Mucosa of stomach (tissue), 1 donor: ENCODE measurements at regions not wholly inside any gene's neighbourhood (a gene's known extent, or its start where the extent isn't known, plus 50 kb on each side); places are given as distances from the start of the nearest gene placed in this dataset.

Source experiments
- H3K27me3 ChIP-seq: one replicate; pipeline ENCODE4 v1.7.0; 2013; ENCODE audit warnings: mild to moderate bottlenecking, low read length; ENCODE audit not compliant: control insufficient read depth, insufficient read depth
- H3K36me3 ChIP-seq: one replicate; pipeline ENCODE4 v1.7.0; 2013; ENCODE audit warnings: low read length; ENCODE audit not compliant: control insufficient read depth, insufficient read depth
- H3K4me1 ChIP-seq: one replicate; pipeline ENCODE4 v1.7.0; 2013; ENCODE audit warnings: mild to moderate bottlenecking, low read length; ENCODE audit not compliant: control insufficient read depth, insufficient read depth
- H3K4me3 ChIP-seq: one replicate; pipeline ENCODE4 v1.7.0; 2013; ENCODE audit warnings: low read length
- H3K9ac ChIP-seq: one replicate; pipeline ENCODE4 v1.7.0; 2013; ENCODE audit warnings: mild to moderate bottlenecking, low read length, moderate library complexity
- H3K9me3 ChIP-seq: one replicate; pipeline ENCODE4 v1.7.0; 2013; ENCODE audit warnings: mild to moderate bottlenecking, low read length, moderate library complexity; ENCODE audit not compliant: control insufficient read depth
- donor health status: Pancreatic carcinoma.

GRCh38 chr4:179768996-179769395, 2326.8 kb upstream of the AGA start:
- Histone ChIP-seq H3K4me3 (no peak overlapping the region), H3K9me3 (no peaks in the 10 kb centered on the region), H3K27me3 (no peaks in the 10 kb centered on the region), H3K9ac (no peak overlapping the region), H3K4me1 (no peaks in the 10 kb centered on the region), H3K36me3 (no peaks in the 10 kb centered on the region)

DNA sequence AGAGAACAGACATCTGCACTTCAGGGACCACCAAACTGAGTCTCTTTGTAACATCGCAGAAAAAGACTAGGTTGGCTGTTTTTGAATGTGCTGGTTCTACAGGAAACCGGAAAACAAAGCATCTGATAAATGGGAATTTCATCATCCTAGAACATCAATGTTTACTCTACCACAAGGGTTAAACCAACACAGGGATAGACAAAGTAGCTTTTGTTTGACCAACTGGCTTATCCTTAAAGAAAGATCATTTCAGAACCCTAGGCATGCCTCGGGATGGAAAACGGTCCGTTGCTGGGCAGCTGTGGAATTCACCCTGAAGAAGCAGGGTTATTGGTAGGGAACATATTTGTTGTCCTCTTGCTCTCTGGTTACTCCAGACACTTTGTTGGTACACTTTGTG, 2355.5 kb upstream of the AGA start:
- Histone ChIP-seq H3K27me3 (no peaks in the 10 kb centered on the region), H3K36me3 (no peaks in the 10 kb centered on the region), H3K9ac (no peak overlapping the region), H3K9me3 (no peaks in the 10 kb centered on the region), H3K4me3 (no peak overlapping the region), H3K4me1 (no peaks in the 10 kb centered on the region)

GRCh38 chr4:179803857-179804256, 2361.6 kb upstream of the AGA start:
- Histone ChIP-seq H3K4me1 (no peaks in the 10 kb centered on the region), H3K4me3 (no peak overlapping the region), H3K36me3 (no peaks in the 10 kb centered on the region), H3K27me3 (no peaks in the 10 kb centered on the region), H3K9me3 (no peaks in the 10 kb centered on the region), H3K9ac (no peak overlapping the region)

DNA sequence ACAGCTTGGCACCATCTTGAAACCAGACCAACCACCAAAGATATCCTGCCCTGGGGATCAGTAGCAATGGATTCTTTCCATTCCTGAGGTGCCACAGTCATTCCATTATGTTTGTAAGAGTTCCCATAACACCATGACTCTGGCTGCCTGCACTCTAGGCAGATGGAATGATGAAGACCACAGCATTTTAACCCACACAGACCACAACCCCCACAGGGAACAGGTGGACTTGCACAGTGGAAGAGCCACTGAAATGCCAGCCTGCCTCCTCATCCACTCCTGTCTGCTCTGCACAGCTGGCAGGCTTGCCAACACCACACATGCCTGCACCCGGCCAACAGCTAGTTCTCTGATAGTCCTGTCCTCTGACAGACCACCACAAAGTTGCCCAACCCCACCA, 2362.2 kb upstream of the AGA start:
- Histone ChIP-seq H3K9me3 (no peaks in the 10 kb centered on the region), H3K4me1 (no peaks in the 10 kb centered on the region), H3K9ac (no peak overlapping the region), H3K4me3 (no peak overlapping the region), H3K27me3 (no peaks in the 10 kb centered on the region), H3K36me3 (no peaks in the 10 kb centered on the region)

DNA sequence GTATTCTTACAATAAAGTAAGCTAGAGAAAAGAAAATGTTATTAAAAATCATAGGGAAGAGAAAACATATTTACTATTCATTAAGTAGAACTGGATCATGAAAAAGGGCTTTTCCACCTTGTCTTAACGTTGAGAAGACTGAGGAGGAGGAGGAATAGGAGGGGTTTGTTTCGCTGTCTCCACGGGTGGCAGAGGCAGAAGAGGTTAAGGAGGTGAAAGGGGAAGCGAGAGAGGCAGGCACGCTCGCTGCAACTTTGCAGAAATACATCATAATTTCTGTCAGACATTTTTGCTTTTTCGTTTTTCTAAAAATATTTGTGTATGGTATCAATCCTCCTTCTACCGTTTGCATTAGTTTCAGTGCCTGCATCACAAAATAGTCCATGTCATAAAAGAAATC, 2375.1 kb upstream of the AGA start:
- H3K9me3 ChIP-seq: no peaks in the 10 kb centered on the region
- no peaks in the 10 kb centered on the region for H3K4me1 ChIP-seq
- no peak overlapping the region for H3K9ac ChIP-seq
- H3K27me3 ChIP-seq: no peaks in the 10 kb centered on the region
- no peak overlapping the region for H3K4me3 ChIP-seq
- H3K36me3 ChIP-seq: no peaks in the 10 kb centered on the region

DNA sequence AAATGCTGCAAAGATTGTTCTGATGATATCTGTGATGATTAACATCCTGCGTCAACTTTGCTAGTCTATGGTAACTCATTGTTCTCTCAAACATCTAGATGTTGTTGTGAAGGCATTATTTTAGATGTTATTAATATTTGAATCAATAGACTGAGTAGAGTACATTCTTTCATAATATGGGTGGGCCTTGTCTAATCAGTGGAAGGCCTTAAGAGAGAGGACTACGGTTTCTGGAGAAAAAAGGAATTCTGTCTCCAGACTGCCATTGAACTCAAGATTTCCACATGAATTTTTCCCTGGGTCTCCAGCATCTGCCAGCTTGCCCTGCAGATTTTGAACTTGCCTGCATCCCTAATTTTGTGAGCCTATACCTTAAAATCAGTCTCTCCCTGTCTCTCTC, 2381.1 kb upstream of the AGA start:
- no peaks in the 10 kb centered on the region for H3K4me1 ChIP-seq
- H3K27me3 ChIP-seq: no peaks in the 10 kb centered on the region
- H3K9ac ChIP-seq: no peak overlapping the region

GRCh38 chr4:179831274-179831673, 2389.0 kb upstream of the AGA start:
- Histone ChIP-seq H3K4me1 (no peaks in the 10 kb centered on the region), H3K4me3 (no peak overlapping the region), H3K27me3 (no peaks in the 10 kb centered on the region), H3K9ac (no peak overlapping the region), H3K9me3 (no peaks in the 10 kb centered on the region), H3K36me3 (no peaks in the 10 kb centered on the region)

More for the DNA sequence above, 2381.1 kb upstream of the AGA start:
- Histone ChIP-seq H3K4me3 (no peak overlapping the region), H3K36me3 (no peaks in the 10 kb centered on the region), H3K9me3 (no peaks in the 10 kb centered on the region)

- no peak overlapping the region for H3K4me3 ChIP-seq
- no peaks in the 10 kb centered on the region for H3K9me3 ChIP-seq
- H3K36me3 ChIP-seq: no peaks in the 10 kb centered on the region
- H3K9ac ChIP-seq: no peak overlapping the region
- H3K27me3 ChIP-seq: no peaks in the 10 kb centered on the region
- no peaks in the 10 kb centered on the region for H3K4me1 ChIP-seq
Measured at GRCh38 chr4:179836179-179837075, 2394.2 kb upstream of the AGA start.

- Histone ChIP-seq H3K4me3 (no peak overlapping the region), H3K9me3 (no peaks in the 10 kb centered on the region), H3K4me1 (no peaks in the 10 kb centered on the region), H3K36me3 (no peaks in the 10 kb centered on the region), H3K9ac (no peak overlapping the region), H3K27me3 (no peaks in the 10 kb centered on the region)
Measured at GRCh38 chr4:179843370-179843769, 2399.8 kb upstream of the TENM3 start.

GRCh38 chr4:179855469-179855868, 2387.7 kb upstream of the TENM3 start:
- Histone ChIP-seq H3K4me3 (no peak overlapping the region), H3K27me3 (no peaks in the 10 kb centered on the region), H3K4me1 (no peaks in the 10 kb centered on the region)

GRCh38 chr4:179858221-179858620, 2385.0 kb upstream of the TENM3 start:
- H3K4me3 ChIP-seq: no peak overlapping the region

More at GRCh38 chr4:179855469-179855868, 2387.7 kb upstream of the TENM3 start:
- Histone ChIP-seq H3K9me3 (no peaks in the 10 kb centered on the region), H3K9ac (no peak overlapping the region), H3K36me3 (no peaks in the 10 kb centered on the region)

DNA sequence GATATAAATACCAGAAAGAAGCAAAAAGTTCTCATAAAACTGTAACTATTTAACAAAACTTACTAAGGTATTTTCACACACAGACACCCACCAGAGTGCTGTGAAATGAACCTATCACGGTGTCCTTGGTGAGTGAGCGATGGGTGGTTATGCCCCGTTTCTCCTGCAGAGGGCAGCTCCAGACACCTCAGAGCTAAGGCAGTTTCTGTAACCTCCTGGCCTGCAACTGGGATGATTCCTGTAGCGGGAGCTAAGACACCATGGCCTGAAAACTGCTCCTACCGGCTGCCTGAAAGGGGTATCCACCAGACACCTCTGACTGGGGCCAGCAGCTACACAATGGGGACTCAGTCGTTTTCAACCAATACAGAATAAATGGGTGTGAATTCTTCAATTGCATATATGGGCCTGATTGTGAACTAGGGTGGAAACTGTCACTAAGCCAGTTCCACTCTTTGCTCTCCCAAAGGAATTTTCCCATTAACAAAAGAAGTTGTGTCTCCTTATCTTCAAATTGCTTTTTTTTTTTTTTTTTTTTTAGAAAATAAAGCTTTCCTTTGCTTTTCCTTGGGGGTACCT, 2375.8 kb upstream of the TENM3 start:
- Histone ChIP-seq H3K27me3 (no peaks in the 10 kb centered on the region), H3K4me3 (no peak overlapping the region), H3K36me3 (no peaks in the 10 kb centered on the region), H3K9ac (no peak overlapping the region), H3K9me3 (no peaks in the 10 kb centered on the region), H3K4me1 (no peaks in the 10 kb centered on the region)

More at GRCh38 chr4:179858221-179858620, 2385.0 kb upstream of the TENM3 start:
- Histone ChIP-seq H3K9me3 (no peaks in the 10 kb centered on the region), H3K4me1 (no peaks in the 10 kb centered on the region), H3K27me3 (no peaks in the 10 kb centered on the region), H3K36me3 (no peaks in the 10 kb centered on the region), H3K9ac (no peak overlapping the region)
